SKM-1 treated with dmso at 0.1 percent for 144 hours (cell line): ENCODE measurements at regions not wholly inside any gene's neighbourhood (a gene's known extent, or its start where the extent isn't known, plus 50 kb on each side); places are given as distances from the start of the nearest gene placed in this dataset.
"Not testable (repeated sequence)": the region's sequence is repeated elsewhere in the genome, so short reads cannot be mapped to it uniquely, and the experiment has no call there.

Experiments used
- DNase-seq: peaks from one replicate; lab custom pipeline; 2025; ENCODE audit not compliant: unreplicated experiment; lab: John Stamatoyannopoulos, UW

GRCh38 chr10:8278099-8278498 is 223.6 kb downstream of the GATA3 start:
- DNase-seq: no peak

GRCh38 chr10:8279598-8279997 is 225.1 kb downstream of the GATA3 start:
- no peak for DNase-seq

- DNase-seq: no peak
These were observed 226.5 kb downstream of the GATA3 start for GRCh38 chr10:8280946-8281345.

- DNase-seq: no peak
These were observed 227.9 kb downstream of the GATA3 start for GRCh38 chr10:8282340-8282739.

- DNase-seq: no peak
These were observed 228.8 kb downstream of the GATA3 start for GRCh38 chr10:8283166-8283905.

- no peak for DNase-seq
These were observed 229.5 kb downstream of the GATA3 start for GRCh38 chr10:8283986-8284385.

- DNase-seq: not testable (repeated sequence)
These were observed 231.5 kb downstream of the GATA3 start for GRCh38 chr10:8285970-8286369.

- no peak for DNase-seq
These were observed 234.1 kb downstream of the GATA3 start for GRCh38 chr10:8288600-8288999.

- no peak for DNase-seq
These were observed 234.9 kb downstream of the GATA3 start for GRCh38 chr10:8289186-8289924.

- DNase-seq: no peak
These were observed 240.3 kb downstream of the GATA3 start for GRCh38 chr10:8294779-8295178.

GRCh38 chr10:8295311-8295710 is 240.8 kb downstream of the GATA3 start:
- no peak for DNase-seq

GRCh38 chr10:8296090-8296733 is 241.7 kb downstream of the GATA3 start:
- DNase-seq: no peak

- DNase-seq: no peak
These were observed 242.2 kb downstream of the GATA3 start for GRCh38 chr10:8296734-8297101.

GRCh38 chr10:8297107-8297506 is 242.6 kb downstream of the GATA3 start:
- no peak for DNase-seq

- no peak for DNase-seq
These were observed 243.5 kb downstream of the GATA3 start for GRCh38 chr10:8297959-8298358.

GRCh38 chr10:8298896-8299570 is 244.5 kb downstream of the GATA3 start:
- DNase-seq: no peak

- no peak for DNase-seq
These were observed 246.4 kb downstream of the GATA3 start for GRCh38 chr10:8300925-8301324.

- no peak for DNase-seq
These were observed 246.8 kb downstream of the GATA3 start for GRCh38 chr10:8301333-8301732.

- no peak for DNase-seq
These were observed 247.3 kb downstream of the GATA3 start for GRCh38 chr10:8301831-8302230.

GRCh38 chr10:8302565-8302964 is 248.1 kb downstream of the GATA3 start:
- DNase-seq: no peak

- no peak for DNase-seq
These were observed 250.4 kb downstream of the GATA3 start for GRCh38 chr10:8304861-8305260.
